Fibroblast of villous mesenchyme (primary cell): ENCODE measurements at regions not wholly inside any gene's neighbourhood (a gene's known extent, or its start where the extent isn't known, plus 50 kb on each side); places are given as distances from the start of the nearest gene placed in this dataset.

Source experiments
- DNase-seq: peaks from one replicate; pipeline ENCODE4 v3.0.0-alpha.2; 2010; ENCODE audit warnings: low read depth
- H3K4me3 ChIP-seq: 2 replicates; pipeline ENCODE4 v1.5.1; 2011; ENCODE audit warnings: low read depth, mild to moderate bottlenecking, low read length
- CTCF ChIP-seq: IDR thresholded peaks from 2 replicates; pipeline ENCODE4 v1.5.1; 2012; ENCODE audit warnings: low read depth, mild to moderate bottlenecking, low read length; ENCODE audit not compliant: insufficient read depth

GRCh38 chr12:19055589-19055988, 73.9 kb upstream of the PLEKHA5 start:
- no peak for DNase-seq
- no peak for TF ChIP-seq CTCF
- no peak overlapping the region for H3K4me3 ChIP-seq

DNA sequence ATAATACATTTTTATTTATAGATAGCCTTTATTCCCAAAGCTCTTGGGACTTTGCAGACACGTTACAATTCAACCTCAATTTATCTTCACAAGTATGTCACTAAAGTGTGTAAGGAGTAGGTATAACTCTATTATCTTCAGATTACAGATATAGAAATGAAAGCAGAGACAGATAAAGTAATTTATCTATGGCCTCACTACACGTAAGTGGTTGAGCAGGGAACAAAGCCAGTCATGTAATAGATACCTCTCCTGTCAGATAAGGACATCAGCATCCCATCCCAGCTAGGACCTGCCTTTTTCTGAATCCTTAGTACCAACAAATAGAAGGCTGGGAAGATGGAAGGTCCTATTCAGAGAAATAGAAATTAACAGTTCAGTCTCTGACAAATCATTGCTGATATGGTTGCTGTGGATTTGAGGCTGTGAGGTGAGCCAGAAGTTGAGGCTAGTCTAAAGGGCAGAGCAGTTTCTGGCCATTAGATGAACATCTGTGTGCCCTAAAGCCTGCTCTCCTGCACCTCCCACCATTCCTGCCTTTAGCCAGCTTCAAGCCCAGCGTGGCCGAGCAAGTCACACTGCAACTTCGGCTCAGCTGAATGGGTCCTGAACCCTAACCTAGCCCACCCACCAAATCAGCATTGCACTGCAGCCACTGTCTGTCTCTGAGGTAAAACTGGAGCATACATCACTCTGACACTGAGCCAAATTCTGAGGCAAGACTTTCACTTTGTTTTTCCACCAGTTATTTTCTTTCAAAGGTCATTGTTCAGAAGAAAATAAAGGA, 71.1 kb upstream of the PLEKHA5 start:
- no peak overlapping the region for H3K4me3 ChIP-seq
- no peak for DNase-seq
- no peak for TF ChIP-seq CTCF

GRCh38 chr12:19064713-19065112, 64.8 kb upstream of the PLEKHA5 start:
- no peak for DNase-seq
- no peak overlapping the region for H3K4me3 ChIP-seq
- no peak for TF ChIP-seq CTCF

DNA sequence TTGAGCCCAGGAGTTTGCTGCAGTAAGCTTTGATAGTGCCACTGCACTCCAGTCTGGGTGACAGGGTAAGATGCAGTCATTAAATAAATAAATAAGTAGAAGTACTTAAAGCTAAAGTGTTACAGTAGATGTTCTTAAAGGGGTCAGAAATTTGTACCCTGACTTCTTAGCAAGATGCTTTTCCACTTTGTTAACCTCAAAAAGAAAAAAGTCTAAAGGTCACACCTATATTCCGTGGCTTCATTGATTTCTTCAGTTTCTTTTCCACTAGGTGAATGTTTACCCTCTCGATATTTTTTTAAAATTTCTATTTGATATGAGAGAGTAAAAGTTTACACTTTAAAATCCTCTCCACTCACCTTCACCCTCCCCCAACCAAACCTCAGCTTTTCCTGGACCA, 64.3 kb upstream of the PLEKHA5 start:
- no peak for DNase-seq
- no peak for TF ChIP-seq CTCF
- H3K4me3 ChIP-seq = no peak overlapping the region

- TF ChIP-seq CTCF = no peak
- DNase-seq = no peak
- H3K4me3 ChIP-seq = no peak overlapping the region
Observed at GRCh38 chr12:19065871-19066270, 63.7 kb upstream of the PLEKHA5 start.

- no peak for TF ChIP-seq CTCF
- no peak for DNase-seq
- no peak overlapping the region for H3K4me3 ChIP-seq
Observed at GRCh38 chr12:19066475-19067001, 63.0 kb upstream of the PLEKHA5 start.
